ENCODE measurements at regions not wholly inside any gene's neighbourhood (a gene's known extent, or its start where the extent isn't known, plus 50 kb on each side); places are given as distances from the start of the nearest gene placed in this dataset.

DNA sequence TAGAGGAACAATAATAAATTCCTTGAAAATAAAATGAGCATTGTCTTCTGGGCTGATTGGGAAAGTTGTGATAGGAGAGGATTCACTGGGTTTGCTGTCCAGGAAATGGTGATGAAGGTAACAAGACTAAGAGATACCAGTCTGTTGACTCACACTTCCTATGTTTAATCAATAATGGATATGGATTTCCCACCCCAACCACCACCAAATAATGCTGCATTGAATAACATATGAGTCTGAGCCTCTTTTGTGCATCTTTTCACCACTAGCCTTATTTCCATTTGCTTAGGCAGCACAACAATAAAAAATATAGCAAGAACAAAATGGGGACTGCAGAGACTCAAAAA, 120.2 kb upstream of the NFIB start:
- Mint-ChIP-seq H3K27ac (no peak overlapping the region), H3K4me1 (no peaks in the 10 kb centered on the region), H3K9me3 (no peaks in the 10 kb centered on the region), H3K4me3 (no peak overlapping the region), H3K36me3 (no peaks in the 10 kb centered on the region), H3K27me3 (peaks cover 5 to 32% (median 23%) of the 10 kb centered on the region in 5 donors)
- Histone ChIP-seq H3K27ac (ENCODE audit: low read depth, low read length) (no peak overlapping the region), H3K4me3 (ENCODE audit: low read length) (no peak overlapping the region), H3K4me1 (ENCODE audit: control insufficient read depth in 2 of 2, insufficient read depth in 2 of 2, low read length in 2 of 2) (no peaks in the 10 kb centered on the region), H3K27me3 (ENCODE audit: control insufficient read depth in 2 of 2, insufficient read depth in 2 of 2, low read length in 2 of 2) (no peaks in the 10 kb centered on the region), H3K9me3 (ENCODE audit: control insufficient read depth in 2 of 3, low read length in 3 of 3) (no peaks in the 10 kb centered on the region), H3K36me3 (ENCODE audit: control insufficient read depth in 2 of 3, insufficient read depth in 3 of 3, low read length in 3 of 3) (no peaks in the 10 kb centered on the region)
- intact Hi-C loops (cut with micrococcal nuclease), result no loop called here
- ATAC-seq (no peak), DNase-seq (no peak)
- ChIA-PET CTCF (no interaction called here), POLR2A (no interaction called here)

DNA sequence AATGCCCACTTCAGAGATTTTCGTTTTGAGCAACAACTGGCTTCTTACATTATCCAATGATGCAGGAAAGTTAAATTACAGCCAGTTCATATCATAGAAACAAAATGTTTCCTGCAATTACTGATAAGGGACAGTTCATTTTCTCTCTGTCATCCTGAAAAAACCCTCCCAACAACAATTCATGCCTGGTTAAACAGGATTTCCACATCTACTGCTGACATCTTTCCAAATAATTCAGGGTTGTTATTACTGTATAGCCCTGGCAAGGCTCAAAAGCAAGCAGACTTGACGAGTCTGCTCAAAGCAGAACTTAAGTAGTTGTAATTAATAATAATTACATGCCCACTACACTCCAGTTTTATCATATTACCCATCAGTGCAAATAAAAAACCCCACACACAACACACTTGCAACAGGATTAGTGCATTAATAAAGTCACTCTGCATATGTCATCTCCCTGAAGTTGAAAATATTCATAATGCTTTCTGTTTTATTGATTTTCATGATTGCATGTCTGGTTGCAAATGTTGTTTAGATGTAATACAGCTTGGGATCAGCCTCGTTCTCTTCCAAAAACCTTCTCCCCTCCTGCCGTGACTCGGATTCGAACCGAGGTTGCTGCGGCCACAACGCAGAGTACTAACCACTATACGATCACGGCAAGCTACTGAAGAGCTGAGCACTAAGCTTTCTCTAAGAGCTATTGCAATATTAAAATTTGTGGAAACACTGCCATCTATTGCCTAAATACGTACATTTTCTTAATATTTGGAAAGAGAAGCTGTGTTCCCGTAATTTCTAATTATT, 119.6 kb upstream of the NFIB start:
- H3K36me3 Mint-ChIP-seq, result no peaks in the 10 kb centered on the region
- peaks cover 0 to 3% (median 0%) of the 10 kb centered on the region in 7 donors for H3K4me1 Mint-ChIP-seq
- Histone ChIP-seq H3K9me3 (ENCODE audit: control insufficient read depth in 2 of 3, low read length in 3 of 3) (no peaks in the 10 kb centered on the region), H3K36me3 (ENCODE audit: control insufficient read depth in 2 of 3, insufficient read depth in 3 of 3, low read length in 3 of 3) (no peaks in the 10 kb centered on the region), H3K27ac (ENCODE audit: low read depth, low read length) (no peak overlapping the region), H3K4me3 (ENCODE audit: low read length) (no peak overlapping the region), H3K4me1 (ENCODE audit: control insufficient read depth in 2 of 2, insufficient read depth in 2 of 2, low read length in 2 of 2) (no peaks in the 10 kb centered on the region), H3K27me3 (ENCODE audit: control insufficient read depth in 2 of 2, insufficient read depth in 2 of 2, low read length in 2 of 2) (no peaks in the 10 kb centered on the region)
- ChIA-PET POLR2A (no interaction called here), CTCF (no interaction called here)
- no peak overlapping the region for H3K4me3 Mint-ChIP-seq
- no peak overlapping the region for H3K27ac Mint-ChIP-seq
- ATAC-seq, result no peak
- intact Hi-C loops (cut with micrococcal nuclease), result no loop called here
- DNase-seq, result no peak
- H3K27me3 Mint-ChIP-seq, result peaks cover 5 to 34% (median 23%) of the 10 kb centered on the region in 5 donors
- H3K9me3 Mint-ChIP-seq, result no peaks in the 10 kb centered on the region

- Histone ChIP-seq H3K27ac (ENCODE audit: low read depth, low read length) (no peak overlapping the region), H3K4me3 (ENCODE audit: low read length) (no peak overlapping the region), H3K27me3 (ENCODE audit: control insufficient read depth in 2 of 2, insufficient read depth in 2 of 2, low read length in 2 of 2) (no peaks in the 10 kb centered on the region), H3K4me1 (ENCODE audit: control insufficient read depth in 2 of 2, insufficient read depth in 2 of 2, low read length in 2 of 2) (no peaks in the 10 kb centered on the region), H3K36me3 (ENCODE audit: control insufficient read depth in 2 of 3, insufficient read depth in 3 of 3, low read length in 3 of 3) (no peaks in the 10 kb centered on the region), H3K9me3 (ENCODE audit: control insufficient read depth in 2 of 3, low read length in 3 of 3) (no peaks in the 10 kb centered on the region)
- POLR2A ChIA-PET, result no interaction called here
- H3K9me3 Mint-ChIP-seq, result no peaks in the 10 kb centered on the region
- CTCF ChIA-PET, result no interaction called here
- ATAC-seq, result no peak
- peaks cover 0 to 5% (median 0%) of the 10 kb centered on the region in 7 donors for H3K4me1 Mint-ChIP-seq
- intact Hi-C loops (cut with micrococcal nuclease), result no loop called here
- no peak for DNase-seq
- H3K27me3 Mint-ChIP-seq, result peaks cover 5 to 36% (median 21%) of the 10 kb centered on the region in 5 donors
- H3K4me3 Mint-ChIP-seq, result no peak overlapping the region
- no peaks in the 10 kb centered on the region for H3K36me3 Mint-ChIP-seq
- no peak overlapping the region for H3K27ac Mint-ChIP-seq
These were observed 118.9 kb upstream of the NFIB start for GRCh38 chr9:14432666-14433350.

- Mint-ChIP-seq H3K4me3 (no peak overlapping the region), H3K9me3 (peaks cover 0 to 3% (median 0%) of the 10 kb centered on the region in 11 donors), H3K27ac (no peak overlapping the region), H3K4me1 (peaks cover 0 to 5% (median 0%) of the 10 kb centered on the region in 7 donors), H3K36me3 (no peaks in the 10 kb centered on the region), H3K27me3 (peaks cover 4 to 28% (median 18%) of the 10 kb centered on the region in 5 donors)
- ATAC-seq (no peak), DNase-seq (peak in 1 of 9 donors; percentile 27)
- POLR2A ChIA-PET, result no interaction called here
- Histone ChIP-seq H3K36me3 (ENCODE audit: control insufficient read depth in 2 of 3, insufficient read depth in 3 of 3, low read length in 3 of 3) (no peaks in the 10 kb centered on the region), H3K27ac (ENCODE audit: low read depth, low read length) (no peak overlapping the region), H3K27me3 (ENCODE audit: control insufficient read depth in 2 of 2, insufficient read depth in 2 of 2, low read length in 2 of 2) (no peaks in the 10 kb centered on the region), H3K4me1 (ENCODE audit: control insufficient read depth in 2 of 2, insufficient read depth in 2 of 2, low read length in 2 of 2) (no peaks in the 10 kb centered on the region), H3K4me3 (ENCODE audit: low read length) (no peak overlapping the region), H3K9me3 (ENCODE audit: control insufficient read depth in 2 of 3, low read length in 3 of 3) (no peaks in the 10 kb centered on the region)
- CTCF ChIA-PET, result no interaction called here
- intact Hi-C loops (cut with micrococcal nuclease), result loop anchor here in 1 of 2 donors (2.0 kb wide), 1 partner anchor 1002 kb away; no protein-coding TSS in a partner anchor
These were observed 114.9 kb upstream of the NFIB start for GRCh38 chr9:14428781-14429230.

DNA sequence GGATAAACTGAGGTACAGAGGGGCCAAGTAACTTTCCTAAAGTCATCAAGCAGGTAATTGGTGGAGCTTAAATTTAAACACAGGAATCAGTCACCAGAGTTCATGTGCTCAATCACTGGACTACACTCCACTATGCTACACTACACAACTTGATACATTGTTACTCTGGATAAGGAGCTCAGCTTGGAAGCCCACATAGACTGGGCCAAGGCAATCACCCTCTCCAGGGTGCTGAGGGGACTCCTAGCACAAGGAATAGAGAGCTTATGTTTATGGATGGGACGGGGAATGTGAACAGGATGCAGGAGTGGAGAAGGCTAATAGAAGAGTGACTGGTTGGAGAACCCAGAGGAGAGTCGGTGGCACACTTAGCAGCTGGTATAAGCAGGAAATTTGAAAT, 113.5 kb upstream of the NFIB start:
- Histone ChIP-seq H3K4me1 (ENCODE audit: control insufficient read depth in 2 of 2, insufficient read depth in 2 of 2, low read length in 2 of 2) (no peaks in the 10 kb centered on the region), H3K36me3 (ENCODE audit: control insufficient read depth in 2 of 3, insufficient read depth in 3 of 3, low read length in 3 of 3) (no peaks in the 10 kb centered on the region), H3K4me3 (ENCODE audit: low read length) (no peak overlapping the region), H3K27me3 (ENCODE audit: control insufficient read depth in 2 of 2, insufficient read depth in 2 of 2, low read length in 2 of 2) (no peaks in the 10 kb centered on the region), H3K27ac (ENCODE audit: low read depth, low read length) (no peak overlapping the region), H3K9me3 (ENCODE audit: control insufficient read depth in 2 of 3, low read length in 3 of 3) (no peaks in the 10 kb centered on the region)
- H3K27me3 Mint-ChIP-seq, result peaks cover 0 to 26% (median 12%) of the 10 kb centered on the region in 5 donors
- H3K9me3 Mint-ChIP-seq, result peaks cover 0 to 3% (median 0%) of the 10 kb centered on the region in 11 donors
- H3K27ac Mint-ChIP-seq, result no peak overlapping the region
- H3K36me3 Mint-ChIP-seq, result no peaks in the 10 kb centered on the region
- ChIA-PET CTCF (no interaction called here), POLR2A (no interaction called here)
- no peak overlapping the region for H3K4me3 Mint-ChIP-seq
- DNase-seq, result no peak
- peaks cover 0 to 5% (median 0%) of the 10 kb centered on the region in 7 donors for H3K4me1 Mint-ChIP-seq
- intact Hi-C loops (cut with micrococcal nuclease), result no loop called here
- no peak for ATAC-seq

- H3K27ac ChIP-seq (ENCODE audit: low read depth, low read length), result no peak overlapping the region
- peaks cover 0 to 5% (median 0%) of the 10 kb centered on the region in 7 donors for H3K4me1 Mint-ChIP-seq
- DNase-seq (no peak), ATAC-seq (no peak)
- H3K36me3 Mint-ChIP-seq, result no peaks in the 10 kb centered on the region
- H3K4me3 ChIP-seq (ENCODE audit: low read length), result no peak overlapping the region
- ChIA-PET POLR2A (no interaction called here), CTCF (no interaction called here)
- H3K4me1 ChIP-seq (ENCODE audit: control insufficient read depth in 2 of 2, insufficient read depth in 2 of 2, low read length in 2 of 2), result no peaks in the 10 kb centered on the region
- no peak overlapping the region for H3K4me3 Mint-ChIP-seq
- peaks cover 0 to 3% (median 0%) of the 10 kb centered on the region in 11 donors for H3K9me3 Mint-ChIP-seq
- H3K27me3 ChIP-seq (ENCODE audit: control insufficient read depth in 2 of 2, insufficient read depth in 2 of 2, low read length in 2 of 2), result no peaks in the 10 kb centered on the region
- peaks cover 0 to 23% (median 12%) of the 10 kb centered on the region in 5 donors for H3K27me3 Mint-ChIP-seq
- H3K36me3 ChIP-seq (ENCODE audit: control insufficient read depth in 2 of 3, insufficient read depth in 3 of 3, low read length in 3 of 3), result no peaks in the 10 kb centered on the region
- intact Hi-C loops (cut with micrococcal nuclease), result no loop called here
- H3K27ac Mint-ChIP-seq, result no peak overlapping the region
- no peaks in the 10 kb centered on the region for H3K9me3 ChIP-seq (ENCODE audit: control insufficient read depth in 2 of 3, low read length in 3 of 3)
These were observed 111.0 kb upstream of the NFIB start for GRCh38 chr9:14424983-14425382.
